ENCODE measurements at regions not wholly inside any gene's neighbourhood (a gene's known extent, or its start where the extent isn't known, plus 50 kb on each side); places are given as distances from the start of the nearest gene placed in this dataset.

DNA sequence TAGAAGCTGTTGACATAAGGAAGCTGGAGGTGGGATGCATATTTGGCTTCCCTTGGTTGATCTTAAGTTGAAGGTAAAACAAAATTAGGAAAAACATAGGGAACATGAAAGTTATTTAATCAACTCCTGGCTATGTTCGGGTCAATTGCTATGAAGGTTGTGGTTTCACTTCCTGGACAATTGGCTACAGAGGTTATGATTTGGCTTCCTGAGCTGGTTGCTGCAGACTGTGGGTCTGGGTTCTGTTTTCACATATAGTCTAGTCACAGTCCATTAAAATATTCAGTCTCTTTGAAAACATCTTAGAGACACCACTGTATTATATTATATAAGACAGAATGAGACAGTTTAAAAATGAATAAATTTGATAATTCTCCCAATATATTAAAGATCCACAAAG, 895.2 kb upstream of the USP15 start:
- Mint-ChIP-seq H3K27me3 (no peaks in the 10 kb centered on the region), H3K4me3 (no peak overlapping the region), H3K27ac (no peak overlapping the region)

GRCh38 chr12:61367281-61367785, 892.9 kb upstream of the USP15 start:
- H3K4me3 Mint-ChIP-seq: no peak overlapping the region
- ATAC-seq (replicated peaks) (no peak), DNase-seq (no peak)
- H3K4me1 Mint-ChIP-seq (ENCODE audit: low read depth in 2 of 2): no peaks in the 10 kb centered on the region
- peaks cover 4 to 7% of the 10 kb centered on the region in 2 donors for H3K9me3 Mint-ChIP-seq
- no peak overlapping the region for H3K27ac Mint-ChIP-seq
- no peaks in the 10 kb centered on the region for H3K36me3 Mint-ChIP-seq (ENCODE audit: insufficient read depth)
- H3K27me3 Mint-ChIP-seq: no peaks in the 10 kb centered on the region

More for the DNA sequence above, 895.2 kb upstream of the USP15 start:
- ATAC-seq (replicated peaks) (no peak), DNase-seq (no peak)
- H3K36me3 Mint-ChIP-seq (ENCODE audit: insufficient read depth): no peaks in the 10 kb centered on the region
- H3K4me1 Mint-ChIP-seq (ENCODE audit: low read depth in 2 of 2): no peaks in the 10 kb centered on the region
- H3K9me3 Mint-ChIP-seq: peaks cover 0 to 2% of the 10 kb centered on the region in 2 donors

- no peaks in the 10 kb centered on the region for H3K4me1 Mint-ChIP-seq (ENCODE audit: low read depth in 2 of 2)
- H3K36me3 Mint-ChIP-seq (ENCODE audit: insufficient read depth): no peaks in the 10 kb centered on the region
- no peak for ATAC-seq (replicated peaks)
- no peaks in the 10 kb centered on the region for H3K27me3 Mint-ChIP-seq
- no peak overlapping the region for H3K4me3 Mint-ChIP-seq
- DNase-seq: no peak
- peaks cover 7 to 13% of the 10 kb centered on the region in 2 donors for H3K9me3 Mint-ChIP-seq
- H3K27ac Mint-ChIP-seq: no peak overlapping the region
Measured at GRCh38 chr12:61369241-61369910, 890.8 kb upstream of the USP15 start.

GRCh38 chr12:61384511-61384910, 875.7 kb upstream of the USP15 start:
- H3K27ac Mint-ChIP-seq: no peak overlapping the region
- peaks cover 2% of the 10 kb centered on the region for H3K36me3 Mint-ChIP-seq (ENCODE audit: insufficient read depth)
- no peaks in the 10 kb centered on the region for H3K4me1 Mint-ChIP-seq (ENCODE audit: low read depth in 2 of 2)
- no peaks in the 10 kb centered on the region for H3K27me3 Mint-ChIP-seq
- H3K9me3 Mint-ChIP-seq: peaks cover 13 to 20% of the 10 kb centered on the region in 2 donors
- ATAC-seq (replicated peaks) (no peak), DNase-seq (no peak)
- no peak overlapping the region for H3K4me3 Mint-ChIP-seq

DNA sequence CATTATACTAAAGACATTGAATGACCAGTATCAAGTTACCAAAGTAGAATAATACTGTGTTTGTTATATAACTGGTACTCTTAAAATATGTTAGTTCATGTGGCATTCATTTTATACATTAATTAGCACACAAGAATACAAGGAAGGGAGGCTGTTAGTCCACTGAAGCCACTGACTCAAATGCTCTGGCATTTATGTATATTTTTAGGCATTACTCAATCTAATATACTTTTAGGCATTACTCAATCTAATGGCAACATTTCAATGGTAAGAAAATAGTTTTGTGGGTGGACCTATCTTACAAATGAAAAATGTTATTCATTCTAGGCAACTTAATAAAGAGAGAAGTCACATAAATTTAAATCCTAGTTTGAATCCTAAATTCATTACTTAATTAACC, 874.4 kb upstream of the USP15 start:
- Mint-ChIP-seq H3K27ac (no peak overlapping the region), H3K4me1 (ENCODE audit: low read depth in 2 of 2) (no peaks in the 10 kb centered on the region), H3K4me3 (no peak overlapping the region), H3K36me3 (ENCODE audit: insufficient read depth) (peaks cover 2% of the 10 kb centered on the region), H3K9me3 (peaks cover 15 to 26% of the 10 kb centered on the region in 2 donors), H3K27me3 (no peaks in the 10 kb centered on the region)
- DNase-seq: no peak
- ATAC-seq (replicated peaks): no peak

GRCh38 chr12:61397668-61398067, 862.5 kb upstream of the USP15 start:
- H3K4me3 Mint-ChIP-seq: no peak overlapping the region
- H3K9me3 Mint-ChIP-seq: peaks cover 8 to 24% of the 10 kb centered on the region in 2 donors

GRCh38 chr12:61412201-61412600, 848.0 kb upstream of the USP15 start:
- H3K27me3 Mint-ChIP-seq: no peaks in the 10 kb centered on the region

More at GRCh38 chr12:61397668-61398067, 862.5 kb upstream of the USP15 start:
- no peaks in the 10 kb centered on the region for H3K36me3 Mint-ChIP-seq (ENCODE audit: insufficient read depth)
- H3K4me1 Mint-ChIP-seq (ENCODE audit: low read depth in 2 of 2): no peaks in the 10 kb centered on the region
- H3K27me3 Mint-ChIP-seq: no peaks in the 10 kb centered on the region
- H3K27ac Mint-ChIP-seq: no peak overlapping the region
- ATAC-seq (replicated peaks) (no peak), DNase-seq (no peak)

GRCh38 chr12:61414470-61414869, 845.7 kb upstream of the USP15 start:
- Mint-ChIP-seq H3K9me3 (peaks cover 8 to 15% of the 10 kb centered on the region in 2 donors), H3K27me3 (no peaks in the 10 kb centered on the region), H3K4me1 (ENCODE audit: low read depth in 2 of 2) (no peaks in the 10 kb centered on the region), H3K27ac (no peak overlapping the region), H3K36me3 (ENCODE audit: insufficient read depth) (no peaks in the 10 kb centered on the region), H3K4me3 (no peak overlapping the region)
- DNase-seq (no peak), ATAC-seq (replicated peaks) (no peak)

More at GRCh38 chr12:61412201-61412600, 848.0 kb upstream of the USP15 start:
- DNase-seq (no peak), ATAC-seq (replicated peaks) (no peak)
- no peak overlapping the region for H3K4me3 Mint-ChIP-seq
- H3K36me3 Mint-ChIP-seq (ENCODE audit: insufficient read depth): no peaks in the 10 kb centered on the region
- H3K9me3 Mint-ChIP-seq: peaks cover 12 to 26% of the 10 kb centered on the region in 2 donors
- no peak overlapping the region for H3K27ac Mint-ChIP-seq
- no peaks in the 10 kb centered on the region for H3K4me1 Mint-ChIP-seq (ENCODE audit: low read depth in 2 of 2)

DNA sequence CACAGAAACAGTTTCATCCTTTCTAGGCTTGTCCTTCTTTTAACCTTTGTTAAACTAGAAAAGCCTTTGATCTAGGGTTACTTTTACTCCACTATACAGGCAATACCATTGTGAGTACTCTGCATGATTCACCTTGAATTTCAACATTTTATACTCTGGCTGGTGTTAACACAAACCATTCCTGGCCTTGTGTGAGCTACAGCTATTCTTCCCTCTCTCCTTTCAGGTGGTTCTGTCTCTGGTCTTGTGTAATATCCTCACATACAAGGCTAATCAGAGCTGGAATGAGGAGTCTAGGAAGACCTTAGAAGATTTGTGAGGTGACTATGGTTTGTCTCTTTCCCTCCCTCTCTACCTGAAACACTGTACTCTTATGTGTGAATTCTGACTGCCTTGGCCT, 837.4 kb upstream of the USP15 start:
- no peak for DNase-seq
- H3K9me3 Mint-ChIP-seq: peaks cover 7 to 11% of the 10 kb centered on the region in 2 donors
- H3K4me3 Mint-ChIP-seq: no peak overlapping the region
- no peak for ATAC-seq (replicated peaks)
- no peaks in the 10 kb centered on the region for H3K36me3 Mint-ChIP-seq (ENCODE audit: insufficient read depth)
- no peak overlapping the region for H3K27ac Mint-ChIP-seq
- no peaks in the 10 kb centered on the region for H3K4me1 Mint-ChIP-seq (ENCODE audit: low read depth in 2 of 2)
- H3K27me3 Mint-ChIP-seq: no peaks in the 10 kb centered on the region

DNA sequence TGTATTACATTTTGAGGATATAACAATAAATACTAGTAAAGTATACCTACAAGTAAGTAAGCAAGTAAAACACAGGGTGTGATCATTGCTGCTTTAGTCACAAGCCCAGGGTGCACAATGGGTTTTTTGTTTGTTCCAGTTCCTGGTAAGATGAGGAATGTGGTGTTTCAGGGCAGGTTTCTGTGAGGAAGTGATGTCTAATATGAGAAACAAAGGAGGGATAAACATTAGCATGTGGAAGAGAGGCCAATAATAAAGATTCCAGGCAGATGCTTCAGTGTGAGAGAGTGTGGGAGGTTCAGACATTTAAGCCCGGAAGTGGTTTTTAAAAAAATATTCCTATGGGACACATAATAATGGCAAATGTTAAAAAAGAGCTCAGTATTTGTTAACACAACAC, 808.1 kb upstream of the USP15 start:
- peaks cover 6 to 15% of the 10 kb centered on the region in 2 donors for H3K9me3 Mint-ChIP-seq
- no peak for DNase-seq

DNA sequence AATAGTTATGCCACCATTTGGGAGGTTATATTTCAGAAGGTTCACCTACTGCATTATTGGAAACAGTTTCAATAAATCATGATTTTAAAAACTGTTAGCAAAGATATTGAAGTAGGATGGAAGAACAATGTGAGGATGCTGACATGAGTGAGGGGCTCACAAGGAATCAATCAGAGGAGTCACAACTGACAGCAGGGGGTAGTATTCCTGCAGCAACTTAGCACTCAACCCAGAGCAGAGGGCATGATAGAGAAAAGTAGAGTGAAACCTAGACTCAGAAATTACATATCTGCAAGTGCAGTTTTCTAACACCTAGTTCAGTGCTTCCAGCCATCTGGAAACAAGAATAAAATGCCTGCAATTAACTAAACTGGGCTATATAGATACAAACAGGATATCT, 772.5 kb upstream of the USP15 start:
- no peak overlapping the region for H3K27ac Mint-ChIP-seq
- DNase-seq (no peak), ATAC-seq (replicated peaks) (no peak)
- no peaks in the 10 kb centered on the region for H3K36me3 Mint-ChIP-seq (ENCODE audit: insufficient read depth)
- no peaks in the 10 kb centered on the region for H3K27me3 Mint-ChIP-seq
- H3K4me3 Mint-ChIP-seq: no peak overlapping the region
- H3K4me1 Mint-ChIP-seq (ENCODE audit: low read depth in 2 of 2): no peaks in the 10 kb centered on the region
- H3K9me3 Mint-ChIP-seq: peaks cover 2 to 28% of the 10 kb centered on the region in 2 donors

More for the DNA sequence above, 808.1 kb upstream of the USP15 start:
- H3K4me1 Mint-ChIP-seq (ENCODE audit: low read depth in 2 of 2): no peaks in the 10 kb centered on the region
- H3K36me3 Mint-ChIP-seq (ENCODE audit: insufficient read depth): no peaks in the 10 kb centered on the region
- no peak overlapping the region for H3K4me3 Mint-ChIP-seq
- no peak for ATAC-seq (replicated peaks)
- no peak overlapping the region for H3K27ac Mint-ChIP-seq
- H3K27me3 Mint-ChIP-seq: no peaks in the 10 kb centered on the region

DNA sequence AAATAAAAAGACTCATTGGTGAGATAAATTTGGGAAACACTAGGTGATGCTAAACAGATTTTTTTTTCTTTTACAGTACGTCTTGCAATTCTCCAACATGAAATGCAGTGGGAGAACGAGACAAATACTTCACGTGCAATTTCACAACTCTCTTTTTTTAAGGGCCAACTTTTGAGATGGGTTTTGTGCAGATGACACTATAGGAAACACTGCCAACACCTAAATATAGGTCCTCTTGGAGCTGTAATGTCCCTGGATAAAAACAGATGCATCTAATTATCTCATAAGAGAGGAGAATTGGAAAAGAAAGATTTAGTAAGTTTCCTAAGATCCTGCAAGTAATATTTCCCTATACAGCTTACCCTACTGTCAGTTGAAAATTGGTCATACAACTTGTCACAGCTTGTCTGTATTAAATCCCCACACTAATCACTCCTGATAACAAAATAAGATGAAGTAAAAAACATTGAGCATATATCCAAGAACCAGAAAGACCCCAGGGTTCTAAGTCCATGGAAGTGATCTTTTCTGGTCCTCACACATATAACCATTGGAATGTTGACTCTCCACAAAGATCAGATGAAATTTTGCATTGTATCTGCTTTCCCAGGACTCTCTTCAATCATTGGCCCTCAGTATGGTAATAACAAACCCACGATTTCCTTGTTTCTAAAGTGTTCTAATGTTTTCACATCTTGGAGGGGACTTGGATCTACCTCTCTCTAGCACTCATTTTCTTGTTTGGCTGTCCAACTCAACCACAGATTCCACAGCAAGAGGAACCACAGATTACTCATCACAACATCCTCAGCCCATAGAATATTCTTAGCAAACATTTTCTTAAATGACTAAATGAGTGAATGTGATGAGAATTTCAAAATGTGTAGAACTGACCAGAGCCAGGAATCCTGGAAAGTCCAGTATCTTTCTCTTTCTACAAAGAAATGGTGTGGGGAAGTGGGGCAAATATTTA, 769.4 kb upstream of the USP15 start:
- H3K27ac Mint-ChIP-seq: no peak overlapping the region
- H3K36me3 Mint-ChIP-seq (ENCODE audit: insufficient read depth): peaks cover 5% of the 10 kb centered on the region
- H3K4me3 Mint-ChIP-seq: no peak overlapping the region
- no peaks in the 10 kb centered on the region for H3K27me3 Mint-ChIP-seq
- H3K9me3 Mint-ChIP-seq: peaks cover 4 to 20% of the 10 kb centered on the region in 2 donors
- DNase-seq (no peak), ATAC-seq (replicated peaks) (no peak)
- no peaks in the 10 kb centered on the region for H3K4me1 Mint-ChIP-seq (ENCODE audit: low read depth in 2 of 2)

DNA sequence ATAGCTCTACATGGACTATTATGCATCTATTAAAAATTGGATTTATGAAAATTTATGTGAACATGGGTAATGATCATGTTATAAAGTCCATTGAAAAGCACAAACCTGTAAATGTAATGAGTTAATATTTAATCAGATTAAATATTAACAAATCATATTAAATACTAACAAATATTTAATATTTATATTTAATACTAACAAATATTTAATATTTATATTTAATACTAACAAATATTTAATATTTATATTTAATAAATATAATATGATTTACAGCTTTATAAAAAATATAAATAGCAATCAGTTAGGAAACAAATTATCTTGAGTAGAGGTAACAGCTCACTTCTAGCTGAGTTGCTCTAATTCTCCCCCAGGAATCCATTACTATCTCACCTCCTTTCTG, 758.0 kb upstream of the USP15 start:
- ATAC-seq (replicated peaks) (no peak), DNase-seq (no peak)
- no peak overlapping the region for H3K27ac Mint-ChIP-seq
- H3K36me3 Mint-ChIP-seq (ENCODE audit: insufficient read depth): no peaks in the 10 kb centered on the region
- no peak overlapping the region for H3K4me3 Mint-ChIP-seq
- H3K9me3 Mint-ChIP-seq: peaks cover 15 to 28% of the 10 kb centered on the region in 2 donors
- H3K4me1 Mint-ChIP-seq (ENCODE audit: low read depth in 2 of 2): no peaks in the 10 kb centered on the region
- no peaks in the 10 kb centered on the region for H3K27me3 Mint-ChIP-seq
